CD14-positive monocyte (primary cell): ENCODE measurements at regions not wholly inside any gene's neighbourhood (a gene's known extent, or its start where the extent isn't known, plus 50 kb on each side); places are given as distances from the start of the nearest gene placed in this dataset.

Source experiments
- DNase-seq, 3 donors: peaks; one replicate each; pipeline ENCODE4 v3.0.0-alpha.2; 2011 to 2022
- H2AFZ ChIP-seq: 2 replicates; pipeline ENCODE4 v1.6.0; 2012; ENCODE audit warnings: mild to moderate bottlenecking, low read depth, low read length, inconsistent platforms; ENCODE audit not compliant: insufficient read depth, poor library complexity, severe bottlenecking
- H3K27ac ChIP-seq, 2 donors: 1 replicate in 1 of 2; 2 replicates in 1 of 2; pipeline ENCODE4 v1.5.1; 2012 to 2013; ENCODE audit warnings: low read length in 2 of 2, control low read depth in 1 of 2, inconsistent platforms in 1 of 2, low read depth in 1 of 2, mild to moderate bottlenecking in 1 of 2
- H3K27me3 ChIP-seq, 2 donors: one replicate each; pipeline versions ENCODE4 v1.6.0 to v1.6.1; 2011 to 2013; ENCODE audit warnings: low read length in 2 of 2; ENCODE audit not compliant: control insufficient read depth in 2 of 2, insufficient read depth in 2 of 2
- H3K36me3 ChIP-seq, 2 donors: replicated peaks in 1 of 2; 1 replicate in 1 of 2; 2 replicates in 1 of 2; pipeline versions ENCODE4 v1.5.1 to v1.6.1; 2012 to 2013; ENCODE audit warnings: low read length in 2 of 2, control low read depth in 1 of 2, inconsistent platforms in 1 of 2, mild to moderate bottlenecking in 1 of 2; ENCODE audit not compliant: insufficient read depth in 2 of 2, control insufficient read depth in 1 of 2
- H3K4me1 ChIP-seq, 2 donors: 1 replicate in 1 of 2; 2 replicates in 1 of 2; pipeline versions ENCODE4 v1.5.1 to v1.6.1; 2012 to 2013; ENCODE audit warnings: low read length in 2 of 2, control low read depth in 1 of 2, inconsistent platforms in 1 of 2, mild to moderate bottlenecking in 1 of 2, moderate library complexity in 1 of 2; ENCODE audit not compliant: insufficient read depth in 2 of 2, control insufficient read depth in 1 of 2
- H3K4me2 ChIP-seq: replicated peaks from 2 replicates; pipeline ENCODE3; 2012; ENCODE audit warnings: low read length, moderate library complexity, mild to moderate bottlenecking; ENCODE audit not compliant: poor library complexity, severe bottlenecking; ENCODE audit errors: extremely low read depth
- H3K4me3 ChIP-seq, 3 experiments: fragments of 200-600 bp in 1 of 3; sonication (generic) in 1 of 3; replicated peaks in 1 of 3; 1 replicate in 2 of 3; 2 replicates in 1 of 3; pipeline ENCODE4 v1.5.1; 2011 to 2013; ENCODE audit warnings: low read length in 3 of 3, mild to moderate bottlenecking in 3 of 3, control low read depth in 2 of 3, low read depth in 2 of 3, inconsistent platforms in 1 of 3, moderate library complexity in 1 of 3
- H3K79me2 ChIP-seq: 2 replicates; pipeline ENCODE4 v1.6.0; 2012; ENCODE audit warnings: mild to moderate bottlenecking, control low read depth, inconsistent platforms, low read length, moderate library complexity; ENCODE audit not compliant: insufficient read depth
- H3K9ac ChIP-seq: 2 replicates; pipeline ENCODE4 v1.6.0; 2017; ENCODE audit warnings: low read length, mild to moderate bottlenecking; ENCODE audit not compliant: insufficient read depth, poor library complexity, severe bottlenecking
- H3K9me3 ChIP-seq, 2 donors: replicated peaks in 1 of 2; 1 replicate in 1 of 2; 2 replicates in 1 of 2; pipeline versions ENCODE4 v1.5.1 to v1.6.1; 2012 to 2013; ENCODE audit warnings: low read length in 2 of 2, control low read depth in 1 of 2; ENCODE audit not compliant: control insufficient read depth in 1 of 2, insufficient read depth in 1 of 2
- H4K20me1 ChIP-seq: 2 replicates; pipeline ENCODE4 v1.6.0; 2012; ENCODE audit warnings: mild to moderate bottlenecking, low read length, control low read depth, moderate library complexity; ENCODE audit not compliant: insufficient read depth
- H3K27ac Mint-ChIP-seq, 7 donors: one replicate each; pipeline ENCODE4 v1.8.0; 2020; ENCODE audit warnings: mild to moderate bottlenecking in 7 of 7, mixed read lengths in 7 of 7, moderate library complexity in 6 of 7, inconsistent platforms in 2 of 7
- H3K27me3 Mint-ChIP-seq, 3 donors: one replicate each; pipeline ENCODE4 v1.8.0; 2021 to 2022; ENCODE audit warnings: low read depth in 3 of 3, mild to moderate bottlenecking in 3 of 3, mixed read lengths in 3 of 3, moderate library complexity in 3 of 3, inconsistent platforms in 1 of 3
- H3K36me3 Mint-ChIP-seq, 2 donors: one replicate each; pipeline ENCODE4 v1.8.0; 2020; ENCODE audit warnings: mixed read lengths in 2 of 2, inconsistent platforms in 1 of 2, mild to moderate bottlenecking in 1 of 2
- H3K4me1 Mint-ChIP-seq: one replicate; pipeline ENCODE4 v1.8.0; 2020; ENCODE audit warnings: mild to moderate bottlenecking, mixed read lengths
- H3K4me3 Mint-ChIP-seq, 2 donors: one replicate each; pipeline ENCODE4 v1.8.0; 2020; ENCODE audit warnings: mild to moderate bottlenecking in 2 of 2, mixed read lengths in 2 of 2, moderate library complexity in 1 of 2
- H3K9me3 Mint-ChIP-seq, 7 donors: one replicate each; pipeline ENCODE4 v1.8.0; 2020 to 2022; ENCODE audit warnings: mixed read lengths in 7 of 7, mild to moderate bottlenecking in 6 of 7, moderate library complexity in 6 of 7, inconsistent platforms in 2 of 7
- WGBS: methylation state at CpG from one replicate; pipeline ENCODE4 v1.1.5; 2013; ENCODE audit warnings: missing lambda C conversion rate; ENCODE audit not compliant: insufficient coverage; 5-methylcytosine and 5-hydroxymethylcytosine counted together
- intact Hi-C, 2 donors: fragments of 100-400 bp; cut with micrococcal nuclease; formaldehyde crosslinking; loops; one replicate each; pipeline versions ENCODE4 v1.15.0 to v1.15.1; 2023
- TF ChIP-seq, protein P1 (sequence below): fragments of 200-600 bp; IDR thresholded peaks from one replicate; pipeline ENCODE4 v1.8.0; 2022; ENCODE audit warnings: antibody characterized with exemption, mild to moderate bottlenecking

DNA sequence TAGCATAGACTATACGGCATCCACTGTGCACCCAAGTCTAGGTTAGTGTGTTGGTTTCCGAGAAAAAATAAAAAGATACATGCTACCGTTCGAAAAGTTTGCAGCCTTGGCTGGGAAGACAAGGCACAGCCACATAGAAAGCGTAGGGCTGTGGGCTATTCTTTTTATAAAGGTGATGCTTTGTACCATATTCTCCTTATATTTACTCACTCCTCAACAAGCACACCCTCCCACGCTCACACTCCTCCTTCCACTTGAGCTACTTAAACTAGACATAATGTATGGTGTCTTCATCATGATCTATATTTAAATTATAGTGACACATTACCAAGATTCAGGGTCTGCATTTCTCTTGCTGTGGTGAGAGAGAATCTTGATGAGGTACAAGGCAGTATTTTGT lies 1416.5 kb downstream of the AACS start:
- H4K20me1 ChIP-seq: no peaks in the 10 kb centered on the region
- no peaks in the 10 kb centered on the region for H3K27me3 ChIP-seq
- no peak overlapping the region for H3K9ac ChIP-seq
- TF ChIP-seq, protein P1, sequence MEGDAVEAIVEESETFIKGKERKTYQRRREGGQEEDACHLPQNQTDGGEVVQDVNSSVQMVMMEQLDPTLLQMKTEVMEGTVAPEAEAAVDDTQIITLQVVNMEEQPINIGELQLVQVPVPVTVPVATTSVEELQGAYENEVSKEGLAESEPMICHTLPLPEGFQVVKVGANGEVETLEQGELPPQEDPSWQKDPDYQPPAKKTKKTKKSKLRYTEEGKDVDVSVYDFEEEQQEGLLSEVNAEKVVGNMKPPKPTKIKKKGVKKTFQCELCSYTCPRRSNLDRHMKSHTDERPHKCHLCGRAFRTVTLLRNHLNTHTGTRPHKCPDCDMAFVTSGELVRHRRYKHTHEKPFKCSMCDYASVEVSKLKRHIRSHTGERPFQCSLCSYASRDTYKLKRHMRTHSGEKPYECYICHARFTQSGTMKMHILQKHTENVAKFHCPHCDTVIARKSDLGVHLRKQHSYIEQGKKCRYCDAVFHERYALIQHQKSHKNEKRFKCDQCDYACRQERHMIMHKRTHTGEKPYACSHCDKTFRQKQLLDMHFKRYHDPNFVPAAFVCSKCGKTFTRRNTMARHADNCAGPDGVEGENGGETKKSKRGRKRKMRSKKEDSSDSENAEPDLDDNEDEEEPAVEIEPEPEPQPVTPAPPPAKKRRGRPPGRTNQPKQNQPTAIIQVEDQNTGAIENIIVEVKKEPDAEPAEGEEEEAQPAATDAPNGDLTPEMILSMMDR: no peak
- no peaks in the 10 kb centered on the region for H3K36me3 Mint-ChIP-seq
- WGBS: 100% methylated on average over 1 of the region's 6 CpGs
- intact Hi-C loops: no loop called here
- no peaks in the 10 kb centered on the region for H3K4me1 Mint-ChIP-seq
- no peaks in the 10 kb centered on the region for H3K79me2 ChIP-seq
- no peaks in the 10 kb centered on the region for H3K36me3 ChIP-seq
- H3K4me3 Mint-ChIP-seq: no peak overlapping the region
- H3K9me3 ChIP-seq: peaks cover 7 to 34% of the 10 kb centered on the region in 2 donors
- H3K4me2 ChIP-seq: no peak overlapping the region
- H2AFZ ChIP-seq: no peak overlapping the region
- H3K9me3 Mint-ChIP-seq: peaks cover 2 to 13% (median 5%) of the 10 kb centered on the region in 7 donors
- no peak for DNase-seq
- no peaks in the 10 kb centered on the region for H3K27me3 Mint-ChIP-seq
- no peak overlapping the region for H3K27ac Mint-ChIP-seq
- H3K27ac ChIP-seq: no peak overlapping the region
- no peak overlapping the region for H3K4me3 ChIP-seq
- H3K4me1 ChIP-seq: no peaks in the 10 kb centered on the region

DNA sequence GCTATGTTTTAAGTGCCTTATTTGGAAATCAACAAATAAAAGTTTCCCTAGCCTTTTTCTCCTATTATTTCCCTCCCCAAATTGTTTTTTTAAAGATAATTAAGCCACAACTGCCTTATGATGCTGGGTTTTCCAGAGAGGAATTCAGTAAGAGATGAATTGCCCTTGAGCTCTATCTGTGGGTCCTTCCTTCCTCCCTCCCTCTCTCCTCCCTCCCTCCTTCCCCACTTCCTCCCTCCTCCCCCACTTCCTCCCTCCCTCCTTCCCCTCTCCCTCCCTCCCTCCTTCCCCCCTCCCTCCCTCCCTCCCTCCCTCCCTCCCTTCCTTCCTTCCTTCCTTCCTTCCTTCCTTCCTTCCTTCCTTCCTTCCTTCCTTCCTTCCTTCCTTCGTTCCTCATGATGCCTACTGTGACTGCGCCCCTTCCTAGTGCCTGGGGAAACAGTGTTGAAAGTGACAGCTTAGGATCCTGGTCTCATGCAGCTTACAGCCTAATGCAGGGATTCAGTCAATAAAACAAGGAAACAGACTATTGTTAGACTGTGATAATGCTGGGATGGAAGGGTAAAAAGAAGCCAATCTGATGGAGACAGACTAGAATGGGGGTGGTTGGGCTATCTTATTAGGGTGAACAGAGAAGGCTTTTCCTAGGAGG lies 1417.1 kb downstream of the AACS start:
- H3K27ac Mint-ChIP-seq: no peak overlapping the region
- H3K4me3 ChIP-seq: no peak overlapping the region
- H3K79me2 ChIP-seq: no peaks in the 10 kb centered on the region
- H3K27me3 Mint-ChIP-seq: no peaks in the 10 kb centered on the region
- no peak overlapping the region for H3K27ac ChIP-seq
- no peaks in the 10 kb centered on the region for H3K36me3 Mint-ChIP-seq
- TF ChIP-seq, protein P1: no peak
- no peaks in the 10 kb centered on the region for H3K4me1 Mint-ChIP-seq
- peaks cover 0 to 13% (median 4%) of the 10 kb centered on the region in 7 donors for H3K9me3 Mint-ChIP-seq
- peaks cover 7 to 31% of the 10 kb centered on the region in 2 donors for H3K9me3 ChIP-seq
- no peak overlapping the region for H3K9ac ChIP-seq
- no peaks in the 10 kb centered on the region for H4K20me1 ChIP-seq
- no CpG with 5 or more reads among the region's 2 CpGs for WGBS
- H2AFZ ChIP-seq: no peak overlapping the region
- no peaks in the 10 kb centered on the region for H3K36me3 ChIP-seq
- DNase-seq: no peak
- no peaks in the 10 kb centered on the region for H3K27me3 ChIP-seq
- H3K4me3 Mint-ChIP-seq: no peak overlapping the region
- intact Hi-C loops: no loop called here
- H3K4me2 ChIP-seq: no peak overlapping the region
- no peaks in the 10 kb centered on the region for H3K4me1 ChIP-seq
